IPS DF 4.7 (cell line): ENCODE measurements at regions not wholly inside any gene's neighbourhood (a gene's known extent, or its start where the extent isn't known, plus 50 kb on each side); places are given as distances from the start of the nearest gene placed in this dataset.

Source experiments
- DNase-seq: peaks from one replicate; pipeline ENCODE4 v3.0.0-alpha.2; 2013; ENCODE audit warnings: low spot score; ENCODE audit errors: extremely low read depth

- no peak for DNase-seq
Measured at GRCh38 chr13:50310734-50311133, 295.5 kb downstream of the KCNRG start.

DNA sequence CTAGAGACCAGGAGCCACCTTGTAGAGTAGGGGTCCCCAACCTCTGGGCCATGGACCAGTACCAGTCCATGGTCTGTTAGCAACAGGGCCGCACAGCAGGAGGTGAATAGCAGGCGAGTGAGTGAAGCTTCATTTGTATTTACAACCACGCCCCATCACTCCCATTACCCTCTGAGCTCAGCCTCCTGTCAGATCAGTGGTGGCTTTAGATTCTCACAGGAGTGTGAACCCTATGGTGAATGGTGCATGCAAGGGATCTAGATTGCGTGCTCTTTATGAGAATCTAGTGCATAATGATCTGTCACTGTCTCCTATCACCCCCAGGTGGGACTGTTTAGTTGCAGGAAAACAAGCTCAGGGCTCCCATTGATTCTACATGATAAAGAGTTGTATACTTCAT is 303.6 kb downstream of the KCNRG start:
- no peak for DNase-seq

DNA sequence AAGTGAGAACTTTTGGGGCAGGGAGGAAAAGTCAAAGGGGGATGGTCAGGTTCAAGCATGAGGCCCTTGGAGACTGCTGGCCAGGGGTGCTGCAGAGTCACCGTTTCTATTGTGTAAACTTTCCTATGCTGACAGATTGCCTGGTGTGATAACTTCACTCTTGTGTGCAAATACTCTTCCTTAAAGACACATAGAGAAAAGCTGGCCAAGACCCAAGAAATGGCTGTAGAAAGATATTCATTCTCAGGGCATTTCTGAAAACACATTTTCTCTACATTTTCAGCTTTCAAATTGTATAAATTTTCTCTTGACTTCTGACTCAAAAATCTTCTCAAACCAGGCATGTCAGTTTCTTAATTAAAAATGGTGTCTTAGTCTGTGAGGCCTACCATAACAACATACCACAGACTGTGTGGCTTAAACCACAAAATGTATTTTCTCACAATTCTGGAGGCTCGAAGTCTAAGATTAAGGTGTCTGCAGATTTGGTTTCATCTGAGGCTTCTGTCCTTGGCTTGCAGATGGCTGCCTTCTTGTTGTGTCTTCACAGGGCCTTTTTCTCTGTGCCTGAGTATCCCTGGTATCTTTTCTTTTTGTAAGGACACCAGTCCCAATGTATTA is 304.5 kb downstream of the KCNRG start:
- DNase-seq: no peak

GRCh38 chr13:50320271-50320862 is 305.1 kb downstream of the KCNRG start:
- no peak for DNase-seq

GRCh38 chr13:50322006-50322405 is 306.8 kb downstream of the KCNRG start:
- DNase-seq: no peak

- DNase-seq: no peak
Measured at GRCh38 chr13:50323440-50324065, 308.3 kb downstream of the KCNRG start.

GRCh38 chr13:50326271-50326670 is 311.0 kb downstream of the KCNRG start:
- DNase-seq: no peak

GRCh38 chr13:50326811-50327210 is 311.6 kb downstream of the KCNRG start:
- no peak for DNase-seq

- no peak for DNase-seq
Measured at GRCh38 chr13:50334115-50334778, 319.0 kb downstream of the KCNRG start.

- no peak for DNase-seq
Measured at GRCh38 chr13:50334944-50335343, 319.7 kb downstream of the KCNRG start.

DNA sequence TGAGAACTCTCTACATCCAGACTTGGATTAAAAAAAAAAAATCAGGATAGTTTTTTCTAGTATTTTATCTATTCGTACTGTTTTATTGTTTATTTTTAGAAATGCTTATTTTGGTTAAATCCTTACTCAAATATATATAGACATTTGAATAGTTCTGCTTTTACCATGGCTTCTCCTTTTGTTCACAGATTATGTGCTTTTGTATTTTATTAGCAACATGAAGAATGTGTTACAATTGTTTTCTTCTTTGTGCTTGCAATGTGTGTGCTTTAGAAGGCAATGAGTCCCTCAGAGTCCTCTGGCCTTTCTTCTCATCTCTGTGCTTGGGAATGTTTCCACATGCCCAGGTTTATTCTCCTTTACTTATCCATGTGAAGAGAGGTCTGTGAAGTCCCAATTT is 324.0 kb downstream of the KCNRG start:
- DNase-seq: no peak

- DNase-seq: no peak
Measured at GRCh38 chr13:50340146-50340545, 324.9 kb downstream of the KCNRG start.

DNA sequence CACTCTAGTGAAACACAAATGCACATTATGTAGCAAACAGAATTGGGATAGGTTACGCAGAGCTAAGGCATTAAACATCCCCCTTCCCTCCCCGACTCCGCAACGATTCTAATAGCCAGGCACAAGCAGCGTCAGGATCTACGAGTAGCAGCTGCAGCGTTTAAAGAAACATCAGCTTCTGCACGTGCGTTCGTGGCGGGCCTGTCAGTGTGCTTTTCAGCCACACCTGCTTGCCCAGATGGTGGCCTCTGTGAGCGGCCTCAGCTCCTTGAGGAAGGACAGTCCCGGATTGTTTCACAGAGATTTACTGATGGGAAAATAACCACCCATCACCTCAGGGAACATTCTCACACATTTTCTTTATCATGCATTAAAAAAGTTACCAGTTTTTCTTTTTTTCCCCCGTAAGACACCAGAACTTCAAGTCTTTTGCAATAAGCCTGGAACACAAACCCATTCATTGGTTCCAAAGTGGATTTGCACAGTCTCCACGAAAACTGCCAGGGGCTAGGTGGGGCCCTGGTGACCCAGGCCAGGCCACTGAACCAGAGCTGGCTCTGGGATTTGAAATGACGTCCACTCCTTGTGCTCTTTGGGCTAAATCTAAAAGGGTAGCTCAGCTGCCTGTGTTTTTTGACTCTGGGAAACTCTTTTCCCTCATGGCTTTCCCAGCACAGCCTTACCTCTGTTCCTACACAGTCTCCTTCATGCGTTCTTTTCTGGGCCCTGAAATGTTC is 325.5 kb downstream of the KCNRG start:
- no peak for DNase-seq

DNA sequence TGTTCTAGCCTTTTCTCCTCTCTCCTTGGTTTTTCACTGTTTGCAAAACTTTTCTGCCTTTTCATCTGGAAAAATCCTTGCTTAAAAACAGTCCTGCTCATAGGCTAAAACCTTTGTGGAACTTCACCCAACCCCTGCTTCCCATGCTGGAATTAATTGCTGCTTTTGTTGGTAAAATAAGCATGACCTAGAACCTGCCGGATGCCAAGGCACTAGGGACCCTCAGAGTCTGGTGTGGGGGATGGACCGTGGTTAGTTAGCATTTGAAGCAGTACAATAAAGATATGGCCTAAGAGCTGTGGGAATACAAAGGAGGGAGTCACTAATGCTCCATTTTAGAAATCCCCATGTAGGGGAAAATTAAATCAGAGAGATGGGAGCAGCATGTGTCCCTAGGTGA is 326.3 kb downstream of the KCNRG start:
- no peak for DNase-seq

DNA sequence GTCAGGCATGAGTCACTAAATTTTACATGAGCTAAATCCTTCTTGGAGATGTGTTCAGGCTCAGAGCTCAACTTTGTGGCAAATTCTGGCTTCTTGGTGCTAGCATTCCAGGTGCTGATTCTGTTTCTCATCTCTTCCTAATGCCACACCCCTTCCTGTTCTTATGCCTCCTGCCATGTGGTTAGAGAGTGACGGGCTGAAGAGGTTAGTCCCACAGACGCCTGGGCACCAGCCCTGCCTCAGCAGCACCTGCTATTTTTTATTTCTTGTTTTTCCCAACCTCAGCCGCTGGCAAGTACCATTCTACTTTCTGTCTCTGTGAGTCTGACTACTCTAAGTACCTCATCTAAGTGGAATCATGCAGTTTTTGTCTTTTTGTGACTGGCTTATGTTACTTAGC is 329.5 kb downstream of the KCNRG start:
- DNase-seq: no peak

DNA sequence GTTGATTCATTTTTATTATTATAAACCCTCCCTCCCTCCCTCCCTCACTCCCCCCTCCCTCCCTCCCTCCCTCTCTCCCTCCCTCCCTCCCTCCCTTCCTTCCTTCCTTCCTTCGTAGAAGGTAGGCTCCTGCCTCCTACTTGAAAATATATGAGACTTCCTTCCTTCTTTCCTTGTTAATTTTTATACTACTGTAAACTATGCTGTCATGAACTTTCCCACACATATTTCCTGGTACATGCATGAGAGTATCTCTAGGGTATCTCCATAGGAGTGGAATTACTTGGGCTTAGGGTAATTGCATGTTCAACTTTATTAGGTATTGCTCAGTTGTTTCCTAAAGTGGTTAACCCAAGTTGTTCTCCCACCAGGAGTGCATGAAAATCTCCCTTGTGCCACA is 330.6 kb downstream of the KCNRG start:
- no peak for DNase-seq

- DNase-seq: no peak
Measured at GRCh38 chr13:50348371-50348770, 333.1 kb downstream of the KCNRG start.

GRCh38 chr13:50352720-50353480 is 337.7 kb downstream of the KCNRG start:
- no peak for DNase-seq

GRCh38 chr13:50353651-50354415 is 338.6 kb downstream of the KCNRG start:
- DNase-seq: no peak

DNA sequence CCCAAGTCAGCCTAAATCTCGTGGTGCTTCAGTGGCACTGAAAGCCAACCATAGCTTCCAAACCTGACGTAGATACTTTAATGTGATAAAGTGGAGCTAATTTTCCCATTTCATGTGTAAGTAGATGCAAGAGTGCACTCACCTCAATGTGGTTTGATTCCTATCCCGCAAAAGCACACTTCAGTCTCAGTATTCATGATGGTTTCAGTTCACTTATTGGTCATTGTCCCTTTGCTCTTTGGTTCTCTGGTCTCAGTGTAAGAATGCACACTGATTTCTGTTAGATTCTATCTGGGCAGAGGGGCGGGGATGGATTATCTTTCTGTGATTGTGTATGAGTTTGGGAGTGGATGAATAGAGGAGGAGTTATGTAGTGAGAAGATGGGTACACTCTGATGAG is 340.6 kb downstream of the KCNRG start:
- no peak for DNase-seq
